Osteoblast (primary cell): ENCODE measurements at regions not wholly inside any gene's neighbourhood (a gene's known extent, or its start where the extent isn't known, plus 50 kb on each side); places are given as distances from the start of the nearest gene placed in this dataset.

ENCODE experiments used
- DNase-seq: peaks from one replicate; pipeline ENCODE4 v3.0.0; 2011; ENCODE audit warnings: low spot score, mixed read lengths; ENCODE audit not compliant: insufficient read length; ENCODE audit errors: missing footprints
- H2AFZ ChIP-seq: 2 replicates; pipeline ENCODE4 v1.6.0; 2011; ENCODE audit warnings: mild to moderate bottlenecking, low read length
- H3K27ac ChIP-seq: 2 replicates; pipeline ENCODE4 v1.5.1; 2011; ENCODE audit warnings: mild to moderate bottlenecking, low read depth, low read length, moderate library complexity
- H3K27me3 ChIP-seq: 2 replicates; pipeline ENCODE4 v1.6.0; 2012; ENCODE audit warnings: mild to moderate bottlenecking, control low read depth, inconsistent platforms, low read length, moderate library complexity; ENCODE audit not compliant: insufficient read depth
- H3K36me3 ChIP-seq: 2 replicates; pipeline ENCODE4 v1.5.1; 2011; ENCODE audit warnings: mild to moderate bottlenecking, low read length, control low read depth, moderate library complexity; ENCODE audit not compliant: insufficient read depth
- H3K4me1 ChIP-seq: 2 replicates; pipeline ENCODE4 v1.5.1; 2011; ENCODE audit warnings: mild to moderate bottlenecking, low read length, control low read depth, moderate library complexity; ENCODE audit not compliant: insufficient read depth
- H3K4me2 ChIP-seq: 2 replicates; pipeline ENCODE4 v1.6.0; 2011; ENCODE audit warnings: mild to moderate bottlenecking, low read length; ENCODE audit not compliant: insufficient read depth
- H3K4me3 ChIP-seq: fragments of 200-600 bp; sonication (generic); 3 replicates; pipeline ENCODE4 v1.5.1; 2012; ENCODE audit warnings: mild to moderate bottlenecking, low read length, inconsistent platforms; ENCODE audit not compliant: insufficient read depth
- H3K79me2 ChIP-seq: 2 replicates; pipeline ENCODE4 v1.6.0; 2012; ENCODE audit warnings: mild to moderate bottlenecking, low read length, control low read depth, inconsistent platforms; ENCODE audit not compliant: insufficient read depth
- H3K9me3 ChIP-seq: 2 replicates; pipeline ENCODE4 v1.5.1; 2011; ENCODE audit warnings: low read depth, low read length, control low read depth
- H4K20me1 ChIP-seq: 2 replicates; pipeline ENCODE4 v1.6.0; 2012; ENCODE audit warnings: mild to moderate bottlenecking, low read length, control low read depth; ENCODE audit not compliant: insufficient read depth
- CTCF ChIP-seq: IDR thresholded peaks from 2 replicates; pipeline ENCODE4 v1.5.1; 2011; ENCODE audit warnings: mild to moderate bottlenecking, low read depth, low read length, moderate library complexity; ENCODE audit errors: extremely low read depth

GRCh38 chr4:120158046-120158445 lies 91.4 kb upstream of the MAD2L1 start:
- Histone ChIP-seq H2AFZ (no peak overlapping the region), H3K4me1 (no peaks in the 10 kb centered on the region), H3K4me2 (no peak overlapping the region), H3K79me2 (no peaks in the 10 kb centered on the region), H3K4me3 (no peak overlapping the region), H3K36me3 (no peaks in the 10 kb centered on the region), H3K27me3 (no peaks in the 10 kb centered on the region), H4K20me1 (no peaks in the 10 kb centered on the region), H3K27ac (no peak overlapping the region), H3K9me3 (no peaks in the 10 kb centered on the region)
- DNase-seq: no peak
- TF ChIP-seq CTCF: no peak

DNA sequence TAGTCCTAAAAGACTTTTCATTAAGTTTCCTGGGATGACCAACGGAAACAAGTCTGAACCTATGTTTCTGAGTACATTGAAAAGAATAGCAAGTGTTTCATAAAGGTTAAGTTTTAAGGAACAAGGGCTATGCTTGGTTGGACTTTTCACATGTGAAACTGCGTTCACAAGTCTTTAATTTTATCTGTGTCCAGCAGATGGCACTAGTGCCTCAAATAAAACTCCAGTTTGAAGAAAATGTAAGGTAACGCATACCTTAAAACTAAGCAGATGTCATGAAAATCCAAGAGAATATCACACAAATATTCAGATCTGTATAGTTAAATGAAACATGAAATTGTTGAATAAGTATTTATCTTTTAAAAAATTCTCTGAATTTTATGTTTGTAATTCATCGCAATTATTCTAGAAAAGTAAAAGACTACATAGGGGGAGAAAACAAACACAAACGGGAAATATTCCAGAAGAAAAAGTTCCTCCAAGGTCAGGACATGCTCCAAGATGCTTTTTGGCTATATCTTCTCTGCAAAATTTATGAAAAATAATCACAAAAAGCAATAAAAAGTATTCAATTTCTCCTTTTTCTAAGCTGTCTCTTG lies 89.6 kb upstream of the MAD2L1 start:
- Histone ChIP-seq H3K9me3 (no peaks in the 10 kb centered on the region), H3K79me2 (no peaks in the 10 kb centered on the region), H3K4me2 (peak overlapping the region; percentile 61), H3K27ac (no peak overlapping the region), H2AFZ (peak overlapping the region; percentile 40), H3K4me3 (peak overlapping the region; percentile 17), H4K20me1 (no peaks in the 10 kb centered on the region), H3K4me1 (no peaks in the 10 kb centered on the region), H3K36me3 (no peaks in the 10 kb centered on the region), H3K27me3 (no peaks in the 10 kb centered on the region)
- DNase-seq: no peak
- TF ChIP-seq CTCF: peak; percentile 59

GRCh38 chr4:120155287-120155686 lies 88.6 kb upstream of the MAD2L1 start:
- no peaks in the 10 kb centered on the region for H3K36me3 ChIP-seq
- no peaks in the 10 kb centered on the region for H3K27me3 ChIP-seq
- no peak overlapping the region for H2AFZ ChIP-seq
- H3K4me1 ChIP-seq: no peaks in the 10 kb centered on the region
- no peak for TF ChIP-seq CTCF
- DNase-seq: no peak
- no peaks in the 10 kb centered on the region for H4K20me1 ChIP-seq
- H3K27ac ChIP-seq: no peak overlapping the region
- H3K4me3 ChIP-seq: no peak overlapping the region
- H3K9me3 ChIP-seq: no peaks in the 10 kb centered on the region
- no peaks in the 10 kb centered on the region for H3K79me2 ChIP-seq
- peak overlapping the region; percentile 61 for H3K4me2 ChIP-seq

DNA sequence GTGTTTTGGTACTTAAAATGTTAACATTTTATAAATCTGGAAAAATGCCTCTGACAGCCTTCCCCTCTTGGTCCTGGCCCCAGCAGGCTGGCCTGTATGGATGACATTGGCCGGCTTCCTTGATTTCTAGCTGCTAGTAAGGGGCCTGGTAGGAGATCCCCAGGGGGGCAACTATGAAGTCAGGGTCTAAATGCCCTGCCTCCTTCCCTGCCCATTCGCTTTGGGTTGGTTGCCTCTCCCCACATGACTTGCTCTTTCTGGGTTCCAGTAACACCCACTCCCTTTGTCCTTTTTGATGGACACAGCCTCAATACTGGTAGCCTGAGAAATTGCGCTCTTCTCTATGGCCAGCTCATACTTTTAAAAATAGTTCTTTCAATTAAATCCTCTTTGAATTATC lies 78.0 kb upstream of the MAD2L1 start:
- H2AFZ ChIP-seq: no peak overlapping the region

More for the DNA sequence above, 78.0 kb upstream of the MAD2L1 start:
- Histone ChIP-seq H3K79me2 (no peaks in the 10 kb centered on the region), H3K9me3 (no peaks in the 10 kb centered on the region), H3K4me3 (no peak overlapping the region), H3K36me3 (no peaks in the 10 kb centered on the region), H4K20me1 (no peaks in the 10 kb centered on the region), H3K27me3 (no peaks in the 10 kb centered on the region), H3K27ac (no peak overlapping the region), H3K4me2 (no peak overlapping the region), H3K4me1 (no peaks in the 10 kb centered on the region)
- TF ChIP-seq CTCF: no peak
- no peak for DNase-seq
